ENCODE measurements at regions not wholly inside any gene's neighbourhood (a gene's known extent, or its start where the extent isn't known, plus 50 kb on each side); places are given as distances from the start of the nearest gene placed in this dataset.

DNA sequence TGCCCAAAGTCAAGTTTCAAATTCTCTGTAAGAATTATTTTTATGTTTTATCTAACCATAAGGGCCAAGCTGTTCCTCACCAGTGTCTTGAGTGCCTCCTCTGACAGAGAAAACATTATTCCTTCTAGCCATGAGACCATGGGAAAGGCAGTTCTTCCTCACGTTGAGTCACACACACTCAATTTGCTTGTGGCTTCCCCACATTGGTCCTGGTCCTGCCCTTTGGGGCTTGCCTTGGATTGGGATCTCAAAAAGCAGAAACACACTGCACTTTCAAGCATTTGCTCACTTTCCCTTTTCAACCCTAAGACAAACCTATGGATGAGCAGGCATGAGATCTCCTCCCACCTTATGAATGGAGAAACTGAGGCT lies 248.3 kb upstream of the IGFBP3 start:
- Mint-ChIP-seq H3K4me1 (no peaks in the 10 kb centered on the region), H3K36me3 (no peaks in the 10 kb centered on the region), H3K27me3 (no peaks in the 10 kb centered on the region), H3K27ac (no peak overlapping the region), H3K4me3 (no peak overlapping the region), H3K9me3 (no peaks in the 10 kb centered on the region)
- ATAC-seq (ENCODE audit: low read depth) (no peak), DNase-seq (no peak)
- POLR2A ChIA-PET, result no interaction called here

DNA sequence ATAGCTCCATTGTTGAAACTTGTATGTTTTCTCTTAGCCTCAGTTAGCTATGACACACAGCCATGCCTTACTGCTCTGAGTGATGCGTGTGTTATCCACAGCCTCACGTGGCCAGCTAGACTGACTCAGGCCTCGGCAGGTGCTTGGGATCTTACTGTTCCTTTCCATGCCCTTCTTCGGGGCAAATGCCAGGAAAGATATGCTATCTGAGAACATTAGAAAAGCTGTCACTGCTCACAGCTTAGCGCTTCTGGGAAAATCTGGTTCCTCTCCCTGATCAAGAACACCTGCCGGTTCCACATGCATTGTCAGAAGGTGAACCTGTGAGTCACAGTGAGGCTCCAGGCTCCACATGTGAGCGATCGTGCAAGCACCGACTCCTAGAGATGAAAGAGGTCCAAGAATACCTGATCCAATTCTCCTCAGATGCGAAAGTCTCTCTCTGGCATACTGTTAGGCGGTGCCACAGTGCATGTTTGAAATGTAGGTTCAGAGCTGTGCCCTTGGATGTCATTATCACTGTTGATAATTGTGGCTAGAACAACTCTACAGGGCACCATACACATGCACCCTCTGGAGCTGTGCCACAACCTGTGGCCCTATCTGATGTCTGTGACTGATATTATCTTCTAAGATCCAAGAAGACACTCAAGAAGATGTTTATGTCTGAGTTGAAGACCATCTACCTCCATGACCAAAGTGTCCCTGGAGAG lies 247.8 kb upstream of the IGFBP3 start:
- H3K4me1 Mint-ChIP-seq, result no peaks in the 10 kb centered on the region
- no peaks in the 10 kb centered on the region for H3K36me3 Mint-ChIP-seq
- POLR2A ChIA-PET, result no interaction called here
- DNase-seq (no peak), ATAC-seq (ENCODE audit: low read depth) (no peak)
- no peak overlapping the region for H3K27ac Mint-ChIP-seq
- H3K4me3 Mint-ChIP-seq, result no peak overlapping the region
- H3K9me3 Mint-ChIP-seq, result no peaks in the 10 kb centered on the region
- H3K27me3 Mint-ChIP-seq, result no peaks in the 10 kb centered on the region

DNA sequence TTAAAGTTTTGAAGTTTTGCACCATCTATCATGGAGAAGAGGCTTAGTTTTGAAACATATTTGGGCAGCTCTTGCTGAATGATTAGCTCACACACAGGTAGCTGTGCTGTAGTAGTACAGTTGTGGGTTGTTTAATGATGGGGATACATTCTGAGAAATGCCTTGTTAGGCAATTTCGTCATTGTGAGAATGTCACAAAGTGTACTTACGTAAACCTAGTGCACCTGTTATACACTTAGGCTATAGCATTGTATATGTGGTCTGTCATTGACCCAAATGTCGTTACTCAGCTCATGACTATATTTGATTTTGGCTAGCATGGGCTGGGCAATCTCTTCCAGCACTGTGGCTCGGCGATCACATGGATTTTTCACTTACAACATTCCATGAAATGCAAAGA lies 247.2 kb upstream of the IGFBP3 start:
- no peak for DNase-seq
- Mint-ChIP-seq H3K27ac (no peak overlapping the region), H3K4me3 (no peak overlapping the region), H3K4me1 (no peaks in the 10 kb centered on the region), H3K9me3 (no peaks in the 10 kb centered on the region), H3K36me3 (no peaks in the 10 kb centered on the region), H3K27me3 (no peaks in the 10 kb centered on the region)
- ATAC-seq (ENCODE audit: low read depth), result no peak
- POLR2A ChIA-PET, result no interaction called here

DNA sequence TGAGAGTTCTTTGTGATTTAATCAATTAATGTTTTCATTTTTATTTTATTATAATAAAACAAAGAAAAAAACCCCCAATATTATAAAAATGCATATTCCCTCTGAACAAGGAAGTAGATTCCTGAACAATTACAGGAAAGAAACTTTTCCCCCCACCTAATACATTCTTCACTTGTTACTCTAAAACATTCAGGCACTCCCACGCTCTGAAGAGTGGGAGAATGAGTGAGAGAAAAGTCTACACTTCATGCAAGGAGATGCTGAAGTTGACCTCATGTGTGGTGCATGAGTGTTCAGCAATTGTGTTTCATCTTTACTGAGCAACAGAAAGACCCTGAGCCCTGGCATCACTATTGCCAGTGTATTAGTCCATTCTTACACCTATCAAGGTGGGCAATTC lies 244.2 kb upstream of the IGFBP3 start:
- Mint-ChIP-seq H3K9me3 (no peaks in the 10 kb centered on the region), H3K36me3 (no peaks in the 10 kb centered on the region), H3K27ac (no peak overlapping the region), H3K27me3 (no peaks in the 10 kb centered on the region), H3K4me1 (no peaks in the 10 kb centered on the region), H3K4me3 (no peak overlapping the region)
- no peak for ATAC-seq (ENCODE audit: low read depth)
- DNase-seq, result no peak
- POLR2A ChIA-PET, result no interaction called here

DNA sequence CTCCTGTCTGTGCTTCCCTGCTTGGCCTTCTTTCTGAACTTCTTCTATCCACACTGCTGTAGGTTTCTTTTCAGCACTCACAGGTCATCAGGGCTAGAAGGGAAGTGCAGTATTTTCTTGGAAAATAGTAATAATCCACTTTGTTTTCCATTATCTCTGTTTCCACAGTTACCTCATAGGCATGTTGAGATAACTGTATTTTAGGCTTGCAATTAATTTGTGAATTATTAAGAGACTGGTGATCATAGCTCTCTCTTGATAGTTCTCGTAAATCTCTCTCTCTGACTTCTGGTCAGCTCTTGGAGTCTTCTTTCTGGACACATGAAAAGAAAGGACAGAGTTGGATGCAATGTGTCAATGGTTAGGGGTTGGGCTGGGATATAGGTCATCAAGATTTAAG lies 243.6 kb upstream of the IGFBP3 start:
- no peaks in the 10 kb centered on the region for H3K9me3 Mint-ChIP-seq
- no peak overlapping the region for H3K27ac Mint-ChIP-seq
- no peak for DNase-seq
- H3K4me1 Mint-ChIP-seq, result no peaks in the 10 kb centered on the region
- H3K4me3 Mint-ChIP-seq, result no peak overlapping the region
- no peaks in the 10 kb centered on the region for H3K36me3 Mint-ChIP-seq
- no peaks in the 10 kb centered on the region for H3K27me3 Mint-ChIP-seq
- POLR2A ChIA-PET, result no interaction called here
- no peak for ATAC-seq (ENCODE audit: low read depth)

DNA sequence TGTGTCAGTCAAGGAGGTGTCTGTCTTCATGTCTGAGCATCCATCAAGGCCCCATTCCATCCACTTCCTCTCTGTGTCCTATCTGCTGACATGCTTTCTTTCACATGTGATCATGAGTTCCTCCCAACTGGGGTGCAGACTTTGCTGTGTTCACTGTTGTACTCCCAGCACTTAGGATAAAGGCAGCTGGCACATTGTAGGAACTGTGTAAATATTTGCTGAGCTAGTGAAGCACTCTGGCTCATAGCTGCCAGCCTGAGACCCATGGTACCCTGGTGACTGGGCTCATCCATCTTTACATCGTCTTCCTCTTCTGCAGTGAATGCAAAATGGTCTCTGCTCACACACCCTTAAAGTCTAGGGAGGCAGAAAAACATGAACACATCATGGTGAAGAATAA lies 242.2 kb upstream of the IGFBP3 start:
- ATAC-seq (ENCODE audit: low read depth) (no peak), DNase-seq (no peak)
- Mint-ChIP-seq H3K4me1 (no peaks in the 10 kb centered on the region), H3K27ac (no peak overlapping the region), H3K27me3 (no peaks in the 10 kb centered on the region), H3K4me3 (no peak overlapping the region), H3K9me3 (no peaks in the 10 kb centered on the region), H3K36me3 (no peaks in the 10 kb centered on the region)
- POLR2A ChIA-PET, result no interaction called here

DNA sequence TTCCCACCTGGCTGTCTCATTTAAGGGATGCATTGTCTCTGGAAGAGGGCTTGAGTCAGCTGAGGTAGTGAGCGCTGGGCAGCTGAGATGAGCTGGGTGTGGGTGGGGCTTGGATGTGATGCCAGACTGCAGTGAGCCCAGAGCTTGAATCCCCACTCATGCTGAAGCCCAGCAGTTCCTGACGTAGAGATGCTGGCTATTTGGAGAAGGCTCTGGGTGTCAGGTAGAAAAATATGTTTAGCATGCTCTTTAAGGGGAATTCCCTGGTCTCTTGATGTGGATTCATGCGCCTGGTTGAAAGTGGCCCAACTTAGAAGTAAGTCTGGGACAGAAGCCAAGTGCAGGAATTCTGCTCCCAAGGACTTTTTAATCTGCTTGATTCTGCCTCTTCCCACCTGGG lies 241.5 kb upstream of the IGFBP3 start:
- Mint-ChIP-seq H3K27ac (no peak overlapping the region), H3K4me1 (no peaks in the 10 kb centered on the region), H3K9me3 (no peaks in the 10 kb centered on the region), H3K36me3 (no peaks in the 10 kb centered on the region), H3K4me3 (no peak overlapping the region), H3K27me3 (no peaks in the 10 kb centered on the region)
- DNase-seq (no peak), ATAC-seq (ENCODE audit: low read depth) (no peak)
- POLR2A ChIA-PET, result no interaction called here

DNA sequence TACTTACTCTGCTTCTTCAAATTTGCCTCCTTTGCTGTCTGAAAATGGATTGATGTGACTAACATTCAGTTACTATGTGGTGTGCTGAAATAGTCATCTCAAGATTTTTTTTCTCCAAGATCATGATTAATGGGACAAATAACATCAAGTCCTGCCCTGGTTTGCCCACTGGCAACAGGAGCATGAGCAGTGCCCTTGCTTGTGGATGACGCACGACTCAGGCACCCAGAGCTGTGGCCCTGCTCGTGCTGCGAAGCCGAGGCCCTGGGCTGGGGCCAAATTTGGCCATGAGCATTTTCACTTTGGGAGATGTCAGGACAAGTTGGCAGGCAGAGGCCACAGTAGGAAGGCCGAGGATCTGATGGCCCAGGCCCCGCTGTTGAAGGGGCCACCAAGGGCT lies 239.8 kb upstream of the IGFBP3 start:
- DNase-seq (no peak), ATAC-seq (ENCODE audit: low read depth) (no peak)
- Mint-ChIP-seq H3K4me1 (no peaks in the 10 kb centered on the region), H3K27ac (no peak overlapping the region), H3K4me3 (no peak overlapping the region), H3K36me3 (no peaks in the 10 kb centered on the region), H3K27me3 (no peaks in the 10 kb centered on the region), H3K9me3 (no peaks in the 10 kb centered on the region)
- POLR2A ChIA-PET, result no interaction called here

DNA sequence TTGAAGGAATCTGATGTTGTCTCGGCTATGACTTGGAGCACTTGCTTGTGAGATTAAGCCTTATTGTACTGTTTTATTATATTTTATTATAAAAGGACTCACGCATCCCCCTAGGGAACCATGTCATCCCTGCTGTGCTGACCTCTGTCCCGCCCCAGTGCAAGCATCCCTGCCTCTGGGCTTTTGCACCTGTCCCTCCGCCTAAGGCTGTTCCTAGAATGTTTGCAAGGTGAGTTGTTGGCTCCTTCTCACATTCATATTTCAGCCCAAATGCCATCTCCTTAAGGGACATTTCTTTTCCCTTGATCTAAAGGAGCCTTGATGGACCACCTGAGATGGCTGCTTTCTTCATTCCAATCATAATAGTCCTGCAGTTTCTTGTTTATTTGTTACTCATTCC lies 236.9 kb upstream of the IGFBP3 start:
- DNase-seq, result no peak
- POLR2A ChIA-PET, result no interaction called here
- ATAC-seq (ENCODE audit: low read depth), result no peak

DNA sequence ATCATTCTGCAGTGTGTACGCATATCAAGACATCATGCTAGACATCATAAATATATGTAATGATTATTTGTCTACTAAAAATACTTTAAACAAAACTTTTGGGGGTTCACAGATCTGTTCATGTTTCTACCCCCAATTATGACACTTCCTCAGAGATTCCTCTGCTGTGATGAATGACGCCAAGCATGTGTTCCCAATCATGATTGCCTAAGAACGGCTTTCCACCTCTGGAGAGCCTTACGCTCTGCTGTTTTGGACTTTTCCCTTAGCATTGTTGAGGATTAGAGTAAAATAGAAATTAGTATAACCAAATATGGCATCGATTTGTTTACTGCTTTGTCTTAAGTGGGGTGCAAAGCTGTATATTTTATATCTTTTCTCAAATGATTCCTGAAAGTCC lies 236.3 kb upstream of the IGFBP3 start:
- H3K36me3 Mint-ChIP-seq, result no peaks in the 10 kb centered on the region
- no peaks in the 10 kb centered on the region for H3K9me3 Mint-ChIP-seq
- H3K4me3 Mint-ChIP-seq, result no peak overlapping the region
- no peak for ATAC-seq (ENCODE audit: low read depth)
- no peak overlapping the region for H3K27ac Mint-ChIP-seq
- no peaks in the 10 kb centered on the region for H3K4me1 Mint-ChIP-seq
- POLR2A ChIA-PET, result no interaction called here
- no peak for DNase-seq
- H3K27me3 Mint-ChIP-seq, result no peaks in the 10 kb centered on the region

More for the DNA sequence above, 236.9 kb upstream of the IGFBP3 start:
- Mint-ChIP-seq H3K27me3 (no peaks in the 10 kb centered on the region), H3K27ac (no peak overlapping the region), H3K9me3 (no peaks in the 10 kb centered on the region), H3K4me3 (no peak overlapping the region), H3K36me3 (no peaks in the 10 kb centered on the region), H3K4me1 (no peaks in the 10 kb centered on the region)

DNA sequence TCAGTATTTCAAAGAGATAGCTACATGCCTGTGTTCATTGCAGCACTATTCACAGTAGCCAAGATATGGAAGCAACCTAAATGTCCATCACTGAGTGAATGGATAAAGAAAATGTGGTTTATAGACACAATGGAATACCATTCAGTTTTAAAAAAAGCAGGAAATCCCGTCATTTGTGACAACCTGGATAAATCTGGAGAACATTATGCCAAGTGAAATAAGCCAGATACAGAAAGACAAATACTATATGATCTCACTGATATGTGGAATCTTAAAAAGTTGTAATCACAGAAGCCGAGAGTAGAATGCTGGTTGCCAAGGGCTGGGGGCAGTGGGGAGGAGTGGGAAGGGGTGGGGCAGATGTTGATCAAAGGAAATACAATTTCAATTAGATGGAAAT lies 235.8 kb upstream of the IGFBP3 start:
- H3K36me3 Mint-ChIP-seq, result no peaks in the 10 kb centered on the region
- ATAC-seq (ENCODE audit: low read depth), result no peak
- H3K4me3 Mint-ChIP-seq, result no peak overlapping the region
- H3K27ac Mint-ChIP-seq, result no peak overlapping the region
- H3K27me3 Mint-ChIP-seq, result no peaks in the 10 kb centered on the region
- H3K4me1 Mint-ChIP-seq, result no peaks in the 10 kb centered on the region
- no peak for DNase-seq
- POLR2A ChIA-PET, result no interaction called here
- H3K9me3 Mint-ChIP-seq, result no peaks in the 10 kb centered on the region

DNA sequence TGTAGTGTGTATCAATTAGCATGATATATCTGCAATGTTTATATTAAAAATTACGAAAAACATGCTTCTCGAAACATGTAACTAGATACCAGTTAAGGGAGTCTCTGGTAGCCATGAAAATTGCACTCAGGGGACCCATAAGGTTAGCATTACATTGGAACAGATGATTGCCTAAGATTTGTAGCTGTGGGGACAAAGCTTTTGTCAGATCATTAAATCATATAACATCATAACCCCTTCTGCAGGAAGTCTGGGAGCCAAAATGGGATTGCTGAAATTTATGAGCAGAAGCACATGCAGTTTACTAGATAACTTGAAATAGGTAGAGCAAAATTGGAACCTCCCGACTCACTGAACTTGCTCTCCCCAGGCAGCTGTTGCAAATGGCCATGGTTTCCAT lies 235.0 kb upstream of the IGFBP3 start:
- no peak overlapping the region for H3K4me3 Mint-ChIP-seq
- H3K9me3 Mint-ChIP-seq, result no peaks in the 10 kb centered on the region
- no peak overlapping the region for H3K27ac Mint-ChIP-seq
- no peaks in the 10 kb centered on the region for H3K4me1 Mint-ChIP-seq
- POLR2A ChIA-PET, result no interaction called here
- DNase-seq (no peak), ATAC-seq (ENCODE audit: low read depth) (no peak)
- H3K36me3 Mint-ChIP-seq, result no peaks in the 10 kb centered on the region
- no peaks in the 10 kb centered on the region for H3K27me3 Mint-ChIP-seq

DNA sequence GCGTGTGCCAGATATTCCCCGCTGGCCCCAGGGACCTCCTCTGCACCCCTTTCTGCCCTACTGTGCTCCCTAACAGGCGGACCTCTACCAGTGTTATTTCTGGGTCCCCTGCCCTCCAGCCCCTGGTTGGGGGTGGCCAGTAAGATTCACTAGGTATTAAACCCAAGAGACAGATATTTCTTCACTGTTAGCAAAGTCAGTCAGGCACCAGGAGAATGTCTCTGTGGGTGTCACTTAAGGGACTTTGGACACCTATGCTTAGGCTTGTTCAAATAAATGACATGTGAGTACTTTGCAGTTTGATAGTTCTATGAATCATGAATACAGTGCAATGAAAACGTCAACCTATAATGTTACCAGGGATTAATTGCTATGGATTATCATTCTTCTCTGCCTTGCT lies 234.3 kb upstream of the IGFBP3 start:
- H3K27ac Mint-ChIP-seq, result no peak overlapping the region
- no peak for ATAC-seq (ENCODE audit: low read depth)
- no peaks in the 10 kb centered on the region for H3K27me3 Mint-ChIP-seq

DNA sequence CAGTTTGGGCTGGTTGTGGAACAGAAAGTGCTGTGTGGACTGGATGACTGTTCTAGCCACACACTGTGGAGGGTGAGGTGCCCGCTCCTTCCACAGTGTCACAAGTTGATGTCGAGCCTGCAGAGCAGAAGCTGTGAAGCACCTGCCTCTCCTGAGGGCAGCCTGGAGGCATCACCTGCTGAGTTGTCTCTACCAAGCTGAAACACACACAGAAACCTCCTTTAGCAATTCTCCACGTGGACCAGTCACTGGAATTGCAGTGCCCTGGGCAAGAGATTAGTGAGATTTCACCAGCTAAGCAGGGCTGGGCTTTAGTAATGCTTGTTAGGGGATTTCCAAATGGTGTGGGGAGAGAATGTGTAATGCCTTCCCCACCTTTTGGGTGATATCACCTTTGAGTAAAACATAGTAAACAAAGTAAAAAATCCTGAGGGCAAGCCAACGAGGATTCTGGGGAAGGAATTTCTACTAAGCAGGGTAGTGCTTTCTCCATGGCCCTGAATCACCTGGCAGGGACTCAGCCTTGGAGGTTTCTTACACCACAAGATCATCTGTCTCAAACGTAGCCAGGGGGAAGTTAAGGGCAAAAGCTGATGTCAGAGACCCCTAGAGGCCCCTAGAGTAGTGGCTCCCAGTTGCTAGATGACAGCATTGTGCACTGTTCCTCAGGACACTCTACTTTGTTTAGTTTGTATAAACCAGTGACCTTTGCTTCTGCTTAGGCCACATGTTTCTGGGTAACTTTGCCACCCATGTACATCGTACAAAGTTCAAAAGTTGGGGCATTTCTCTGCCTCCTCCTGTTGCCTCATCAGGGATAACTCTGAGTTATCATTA lies 233.1 kb upstream of the IGFBP3 start:
- Mint-ChIP-seq H3K4me1 (no peaks in the 10 kb centered on the region), H3K9me3 (no peaks in the 10 kb centered on the region), H3K36me3 (no peaks in the 10 kb centered on the region), H3K4me3 (no peak overlapping the region), H3K27ac (no peak overlapping the region), H3K27me3 (no peaks in the 10 kb centered on the region)
- ATAC-seq (ENCODE audit: low read depth) (no peak), DNase-seq (no peak)
- POLR2A ChIA-PET, result no interaction called here

More for the DNA sequence above, 234.3 kb upstream of the IGFBP3 start:
- POLR2A ChIA-PET, result no interaction called here
- Mint-ChIP-seq H3K4me1 (no peaks in the 10 kb centered on the region), H3K9me3 (no peaks in the 10 kb centered on the region), H3K36me3 (no peaks in the 10 kb centered on the region), H3K4me3 (no peak overlapping the region)
- no peak for DNase-seq
